ENCODE measurements at regions not wholly inside any gene's neighbourhood (a gene's known extent, or its start where the extent isn't known, plus 50 kb on each side); places are given as distances from the start of the nearest gene placed in this dataset.

DNA sequence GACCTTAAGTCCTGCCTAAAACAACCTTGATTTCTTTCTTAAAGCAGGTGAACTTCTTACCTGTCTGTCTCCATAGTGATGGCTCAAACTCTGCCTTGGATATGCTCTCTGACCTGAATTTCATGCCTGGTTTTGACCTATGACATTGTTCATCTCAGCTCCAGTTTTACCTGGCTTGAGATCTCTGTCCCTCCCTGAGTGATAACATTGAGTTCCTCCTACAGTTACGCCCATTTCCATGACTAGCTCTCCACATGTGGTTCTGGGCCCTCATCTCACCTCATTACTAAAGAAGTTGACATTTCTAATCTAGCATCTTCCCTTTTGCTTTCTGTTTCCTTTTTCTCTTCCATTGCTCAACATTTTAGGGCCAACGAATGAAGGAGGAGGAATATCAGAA lies 233.1 kb downstream of the HHIPL2 start:
- Histone ChIP-seq H3K9ac (ENCODE audit: low read length) (no peak overlapping the region), H4K8ac (ENCODE audit: low read depth, low read length) (no peak overlapping the region), H3K14ac (ENCODE audit: low read length) (no peak overlapping the region), H4K12ac (ENCODE audit: low read depth, low read length) (no peak overlapping the region), H3K27ac (ENCODE audit: low read depth, low read length) (no peak overlapping the region), H2AFZ (ENCODE audit: insufficient read depth, low read length, poor library complexity) (no peak overlapping the region), H3K4me2 (ENCODE audit: low read length) (no peak overlapping the region), H2AK5ac (ENCODE audit: low read length) (no peak overlapping the region), H3K79me1 (ENCODE audit: low read length) (no peaks in the 10 kb centered on the region), H3K18ac (ENCODE audit: low read length) (no peak overlapping the region), H3K23ac (ENCODE audit: low read length) (no peak overlapping the region), H3K4me3 (ENCODE audit: low read depth, low read length) (no peak overlapping the region), H4K91ac (ENCODE audit: low read depth, low read length) (no peak overlapping the region), H2BK5ac (ENCODE audit: low read depth, low read length, poor library complexity) (no peak overlapping the region), H3K9me3 (ENCODE audit: insufficient read depth, low read depth, low read length) (no peaks in the 10 kb centered on the region), H3K4ac (ENCODE audit: low read depth, low read length) (no peak overlapping the region), H3K79me2 (ENCODE audit: control insufficient read depth, insufficient read depth, low read length, poor library complexity) (no peaks in the 10 kb centered on the region), H3K4me1 (ENCODE audit: control insufficient read depth in 1 of 2, insufficient read depth in 2 of 2, low read length in 2 of 2) (peaks cover 0 to 3% of the 10 kb centered on the region in 2 experiments), H3K36me3 (ENCODE audit: control insufficient read depth in 1 of 2, insufficient read depth in 2 of 2, low read length in 2 of 2) (no peaks in the 10 kb centered on the region), H2BK120ac (ENCODE audit: insufficient read depth, low read length, poor library complexity) (no peak overlapping the region), H2BK12ac (ENCODE audit: low read length) (no peak overlapping the region), H3K27me3 (ENCODE audit: insufficient read depth, low read length) (no peaks in the 10 kb centered on the region)
- no CpG with 5 or more reads among the region's 2 CpGs for WGBS (ENCODE audit: extremely low coverage, insufficient coverage, insufficient read length)
- peak; percentile 42 to 77 for DNase-seq

DNA sequence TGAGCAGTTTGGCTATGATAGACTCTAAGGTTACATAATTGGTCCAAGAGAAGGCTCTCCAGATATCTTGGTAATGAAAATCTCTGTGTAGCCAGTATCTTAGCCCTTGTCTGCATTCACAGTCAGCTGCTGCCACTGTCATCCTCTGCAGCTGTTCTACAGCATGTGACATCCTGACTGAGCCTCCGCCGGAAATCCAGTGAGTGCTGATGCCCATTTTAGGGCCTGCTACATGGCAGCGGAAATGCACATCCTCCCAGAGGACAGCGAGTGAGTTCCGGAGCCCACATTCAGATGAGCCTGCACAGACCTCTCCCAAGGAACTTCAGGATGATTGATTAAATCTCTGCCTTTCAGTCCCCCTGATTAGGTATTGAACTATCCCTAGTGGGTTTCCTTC lies 237.1 kb downstream of the HHIPL2 start:
- H3K4ac ChIP-seq (ENCODE audit: low read depth, low read length): no peak overlapping the region
- H2AK5ac ChIP-seq (ENCODE audit: low read length): no peak overlapping the region
- H2AFZ ChIP-seq (ENCODE audit: insufficient read depth, low read length, poor library complexity): no peak overlapping the region
- H3K4me3 ChIP-seq (ENCODE audit: low read depth, low read length): no peak overlapping the region
- H3K36me3 ChIP-seq (ENCODE audit: control insufficient read depth in 1 of 2, insufficient read depth in 2 of 2, low read length in 2 of 2): no peaks in the 10 kb centered on the region
- no peak overlapping the region for H3K9ac ChIP-seq (ENCODE audit: low read length)
- no peak overlapping the region for H4K91ac ChIP-seq (ENCODE audit: low read depth, low read length)
- no peak overlapping the region for H3K27ac ChIP-seq (ENCODE audit: low read depth, low read length)
- H2BK120ac ChIP-seq (ENCODE audit: insufficient read depth, low read length, poor library complexity): no peak overlapping the region
- H3K79me2 ChIP-seq (ENCODE audit: control insufficient read depth, insufficient read depth, low read length, poor library complexity): no peaks in the 10 kb centered on the region
- no peak overlapping the region for H4K8ac ChIP-seq (ENCODE audit: low read depth, low read length)
- H3K4me2 ChIP-seq (ENCODE audit: low read length): no peak overlapping the region
- no CpG with 5 or more reads among the region's 5 CpGs for WGBS (ENCODE audit: extremely low coverage, insufficient coverage, insufficient read length)
- H3K27me3 ChIP-seq (ENCODE audit: insufficient read depth, low read length): no peaks in the 10 kb centered on the region
- no peak for DNase-seq
- no peak overlapping the region for H3K14ac ChIP-seq (ENCODE audit: low read length)
- no peak overlapping the region for H2BK5ac ChIP-seq (ENCODE audit: low read depth, low read length, poor library complexity)
- H4K12ac ChIP-seq (ENCODE audit: low read depth, low read length): no peak overlapping the region
- H3K9me3 ChIP-seq (ENCODE audit: insufficient read depth, low read depth, low read length): no peaks in the 10 kb centered on the region
- no peak overlapping the region for H3K18ac ChIP-seq (ENCODE audit: low read length)
- H3K79me1 ChIP-seq (ENCODE audit: low read length): no peaks in the 10 kb centered on the region
- no peaks in the 10 kb centered on the region for H3K4me1 ChIP-seq (ENCODE audit: control insufficient read depth in 1 of 2, insufficient read depth in 2 of 2, low read length in 2 of 2)
- no peak overlapping the region for H3K23ac ChIP-seq (ENCODE audit: low read length)
- no peak overlapping the region for H2BK12ac ChIP-seq (ENCODE audit: low read length)

DNA sequence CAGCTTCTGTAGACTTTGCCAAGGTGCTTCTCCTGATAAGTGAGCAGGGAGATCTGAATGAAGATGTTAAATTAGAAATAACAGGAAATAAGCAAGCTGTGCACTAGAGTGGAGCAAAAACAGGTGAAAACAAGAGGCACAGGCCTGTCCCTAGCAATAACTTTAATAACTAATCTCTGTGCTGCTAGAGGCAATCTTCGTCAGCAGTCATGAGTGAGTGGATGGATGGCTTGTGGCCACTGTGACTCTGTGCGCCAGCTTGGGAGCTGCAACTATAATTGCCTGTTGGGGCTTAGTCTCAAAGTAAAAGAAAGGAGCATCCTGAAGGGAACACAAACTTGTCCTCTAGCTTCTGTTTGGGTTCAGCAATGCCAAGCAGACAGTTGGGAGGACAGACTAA lies 240.3 kb downstream of the HHIPL2 start:
- Histone ChIP-seq H4K12ac (ENCODE audit: low read depth, low read length) (no peak overlapping the region), H2AFZ (ENCODE audit: insufficient read depth, low read length, poor library complexity) (no peak overlapping the region), H2BK120ac (ENCODE audit: insufficient read depth, low read length, poor library complexity) (no peak overlapping the region), H3K14ac (ENCODE audit: low read length) (no peak overlapping the region), H4K8ac (ENCODE audit: low read depth, low read length) (no peak overlapping the region), H3K27ac (ENCODE audit: low read depth, low read length) (no peak overlapping the region), H2AK5ac (ENCODE audit: low read length) (no peak overlapping the region), H3K18ac (ENCODE audit: low read length) (no peak overlapping the region), H3K4me1 (ENCODE audit: control insufficient read depth in 1 of 2, insufficient read depth in 2 of 2, low read length in 2 of 2) (peaks cover 0 to 2% of the 10 kb centered on the region in 2 experiments), H3K4me3 (ENCODE audit: low read depth, low read length) (no peak overlapping the region), H3K9ac (ENCODE audit: low read length) (no peak overlapping the region), H3K23ac (ENCODE audit: low read length) (no peak overlapping the region), H2BK5ac (ENCODE audit: low read depth, low read length, poor library complexity) (no peak overlapping the region), H4K91ac (ENCODE audit: low read depth, low read length) (no peak overlapping the region), H2BK12ac (ENCODE audit: low read length) (no peak overlapping the region), H3K79me2 (ENCODE audit: control insufficient read depth, insufficient read depth, low read length, poor library complexity) (no peaks in the 10 kb centered on the region), H3K4me2 (ENCODE audit: low read length) (no peak overlapping the region), H3K4ac (ENCODE audit: low read depth, low read length) (no peak overlapping the region), H3K79me1 (ENCODE audit: low read length) (no peaks in the 10 kb centered on the region), H3K9me3 (ENCODE audit: insufficient read depth, low read depth, low read length) (no peaks in the 10 kb centered on the region), H3K27me3 (ENCODE audit: insufficient read depth, low read length) (no peaks in the 10 kb centered on the region), H3K36me3 (ENCODE audit: control insufficient read depth in 1 of 2, insufficient read depth in 2 of 2, low read length in 2 of 2) (no peaks in the 10 kb centered on the region)
- DNase-seq: no peak
- no CpG with 5 or more reads among the region's 2 CpGs for WGBS (ENCODE audit: extremely low coverage, insufficient coverage, insufficient read length)

DNA sequence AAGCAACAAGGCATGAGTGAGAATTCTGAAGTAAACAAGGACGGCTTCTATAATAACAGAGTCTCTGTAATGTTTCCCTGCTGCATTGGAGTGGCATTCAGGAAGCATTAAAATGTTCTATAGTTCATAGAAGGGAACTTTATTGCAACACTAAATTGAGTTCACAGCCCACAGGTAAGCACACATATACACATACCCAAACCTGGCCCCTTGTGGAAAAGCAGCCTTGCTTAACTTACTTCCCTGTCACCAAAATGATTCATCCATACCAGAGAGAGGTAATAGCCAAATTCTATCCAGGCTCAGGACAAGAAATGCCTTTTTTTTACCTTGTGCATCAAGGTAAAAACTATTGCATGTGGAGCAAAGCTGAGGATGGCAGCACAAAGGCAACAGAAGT lies 241.4 kb downstream of the HHIPL2 start:
- H4K8ac ChIP-seq (ENCODE audit: low read depth, low read length): no peak overlapping the region
- no peaks in the 10 kb centered on the region for H3K79me2 ChIP-seq (ENCODE audit: control insufficient read depth, insufficient read depth, low read length, poor library complexity)
- no peaks in the 10 kb centered on the region for H3K27me3 ChIP-seq (ENCODE audit: insufficient read depth, low read length)
- no peak overlapping the region for H3K4me2 ChIP-seq (ENCODE audit: low read length)
- H3K23ac ChIP-seq (ENCODE audit: low read length): no peak overlapping the region
- H3K9ac ChIP-seq (ENCODE audit: low read length): no peak overlapping the region
- peaks cover 0 to 2% of the 10 kb centered on the region in 2 experiments for H3K4me1 ChIP-seq (ENCODE audit: control insufficient read depth in 1 of 2, insufficient read depth in 2 of 2, low read length in 2 of 2)
- H4K91ac ChIP-seq (ENCODE audit: low read depth, low read length): no peak overlapping the region
- no peak overlapping the region for H3K4me3 ChIP-seq (ENCODE audit: low read depth, low read length)
- no peak overlapping the region for H3K27ac ChIP-seq (ENCODE audit: low read depth, low read length)
- no peak overlapping the region for H2BK12ac ChIP-seq (ENCODE audit: low read length)
- no peak for DNase-seq
- no peaks in the 10 kb centered on the region for H3K79me1 ChIP-seq (ENCODE audit: low read length)
- H3K14ac ChIP-seq (ENCODE audit: low read length): no peak overlapping the region
- H3K9me3 ChIP-seq (ENCODE audit: insufficient read depth, low read depth, low read length): no peaks in the 10 kb centered on the region
- no peak overlapping the region for H2AK5ac ChIP-seq (ENCODE audit: low read length)
- no peaks in the 10 kb centered on the region for H3K36me3 ChIP-seq (ENCODE audit: control insufficient read depth in 1 of 2, insufficient read depth in 2 of 2, low read length in 2 of 2)
- no peak overlapping the region for H3K4ac ChIP-seq (ENCODE audit: low read depth, low read length)
- H2BK5ac ChIP-seq (ENCODE audit: low read depth, low read length, poor library complexity): no peak overlapping the region
- H3K18ac ChIP-seq (ENCODE audit: low read length): no peak overlapping the region
- no CpG with 5 or more reads among the region's 1 CpG for WGBS (ENCODE audit: extremely low coverage, insufficient coverage, insufficient read length)
- no peak overlapping the region for H2AFZ ChIP-seq (ENCODE audit: insufficient read depth, low read length, poor library complexity)
- no peak overlapping the region for H2BK120ac ChIP-seq (ENCODE audit: insufficient read depth, low read length, poor library complexity)
- H4K12ac ChIP-seq (ENCODE audit: low read depth, low read length): no peak overlapping the region
